HEK293 (cell line): ENCODE measurements at regions not wholly inside any gene's neighbourhood (a gene's known extent, or its start where the extent isn't known, plus 50 kb on each side); places are given as distances from the start of the nearest gene placed in this dataset.
"Not testable (repeated sequence)": the region's sequence is repeated elsewhere in the genome, so short reads cannot be mapped to it uniquely, and the experiment has no call there.

Source experiments
- ZNF175 ChIP-seq: fragments of 450-650 bp; formaldehyde crosslinking; IDR thresholded peaks from 2 replicates; pipeline ENCODE4 v1.5.1; 2016; ENCODE audit warnings: missing biosample characterization, missing genetic modification characterization
- TF ChIP-seq, protein P1 (sequence below): fragments of 450-650 bp; formaldehyde crosslinking; IDR thresholded peaks from 2 replicates; pipeline ENCODE4 v1.5.1; 2016; ENCODE audit warnings: missing biosample characterization, missing genetic modification characterization

DNA sequence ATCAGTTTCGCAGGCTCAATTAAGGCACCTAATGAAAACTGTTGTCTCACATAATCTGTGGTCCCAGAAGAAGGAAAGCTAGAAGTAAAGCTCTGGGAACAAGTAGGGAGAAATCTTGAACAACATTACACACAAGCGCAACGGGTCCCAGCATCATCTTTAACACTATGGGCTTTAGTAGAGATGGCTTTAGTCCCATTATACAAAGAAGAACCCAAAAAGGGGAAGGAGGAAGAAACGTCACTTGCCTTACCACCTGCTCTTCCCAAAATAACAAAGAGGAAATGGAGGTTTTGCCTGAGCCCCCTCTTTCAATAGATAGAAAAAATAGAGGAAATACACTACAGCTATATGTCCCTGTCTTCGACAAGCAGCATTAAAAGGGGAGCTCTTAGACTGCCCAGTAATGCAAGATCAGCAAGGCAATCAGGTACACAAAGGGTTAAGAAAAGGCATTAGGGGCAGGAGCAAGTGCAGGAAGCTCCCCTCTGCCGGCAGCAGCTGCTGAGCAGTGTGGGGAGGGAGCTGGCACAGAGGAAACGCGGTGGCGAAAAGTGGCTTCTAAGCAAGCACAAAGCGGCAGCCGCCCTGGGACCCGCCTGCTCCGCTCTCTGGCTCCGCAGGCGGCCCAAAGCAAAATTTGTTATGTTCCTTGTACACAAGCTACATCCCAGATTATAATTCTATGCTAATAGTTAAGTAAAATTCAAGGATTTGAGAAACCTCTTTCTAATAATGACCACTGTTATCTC is 1218.8 kb downstream of the TMEM121 start:
- TF ChIP-seq, protein P1, sequence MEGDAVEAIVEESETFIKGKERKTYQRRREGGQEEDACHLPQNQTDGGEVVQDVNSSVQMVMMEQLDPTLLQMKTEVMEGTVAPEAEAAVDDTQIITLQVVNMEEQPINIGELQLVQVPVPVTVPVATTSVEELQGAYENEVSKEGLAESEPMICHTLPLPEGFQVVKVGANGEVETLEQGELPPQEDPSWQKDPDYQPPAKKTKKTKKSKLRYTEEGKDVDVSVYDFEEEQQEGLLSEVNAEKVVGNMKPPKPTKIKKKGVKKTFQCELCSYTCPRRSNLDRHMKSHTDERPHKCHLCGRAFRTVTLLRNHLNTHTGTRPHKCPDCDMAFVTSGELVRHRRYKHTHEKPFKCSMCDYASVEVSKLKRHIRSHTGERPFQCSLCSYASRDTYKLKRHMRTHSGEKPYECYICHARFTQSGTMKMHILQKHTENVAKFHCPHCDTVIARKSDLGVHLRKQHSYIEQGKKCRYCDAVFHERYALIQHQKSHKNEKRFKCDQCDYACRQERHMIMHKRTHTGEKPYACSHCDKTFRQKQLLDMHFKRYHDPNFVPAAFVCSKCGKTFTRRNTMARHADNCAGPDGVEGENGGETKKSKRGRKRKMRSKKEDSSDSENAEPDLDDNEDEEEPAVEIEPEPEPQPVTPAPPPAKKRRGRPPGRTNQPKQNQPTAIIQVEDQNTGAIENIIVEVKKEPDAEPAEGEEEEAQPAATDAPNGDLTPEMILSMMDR (tag by site-specific recombination), result not testable (repeated sequence)
- not testable (repeated sequence) for TF ChIP-seq ZNF175 (tag by site-specific recombination)
